GM13976 (cell line): ENCODE measurements at regions not wholly inside any gene's neighbourhood (a gene's known extent, or its start where the extent isn't known, plus 50 kb on each side); places are given as distances from the start of the nearest gene placed in this dataset.
"Not testable (repeated sequence)": the region's sequence is repeated elsewhere in the genome, so short reads cannot be mapped to it uniquely, and the experiment has no call there.

Experiments
- DNase-seq: peaks from one replicate; pipeline ENCODE4 v3.0.0; 2012; ENCODE audit warnings: low spot score
- CTCF ChIP-seq: IDR thresholded peaks from 2 replicates; pipeline ENCODE4 v1.5.1; 2012; ENCODE audit warnings: borderline replicate concordance, mild to moderate bottlenecking; ENCODE audit not compliant: insufficient read depth; ENCODE audit errors: extremely low read depth, missing control alignments, control extremely low read depth
- in situ Hi-C: fragments of 300-500 bp; cut with MboI; formaldehyde crosslinking; loops from one replicate; pipeline ENCODE4 v1.12.0; 2022; ENCODE audit warnings: low sequenced_read_pairs, mixed read lengths, inconsistent platforms; ENCODE audit not compliant: unreplicated experiment

GRCh38 chr1:68751723-68752122, 254.8 kb upstream of the DEPDC1 start:
- no peak for TF ChIP-seq CTCF
- in situ Hi-C loops, result no loop called here
- DNase-seq, result no peak

GRCh38 chr1:68758666-68759209, 261.9 kb upstream of the DEPDC1 start:
- in situ Hi-C loops, result no loop called here
- DNase-seq, result no peak
- TF ChIP-seq CTCF, result no peak

GRCh38 chr1:68767941-68768340, 271.1 kb upstream of the DEPDC1 start:
- in situ Hi-C loops, result no loop called here
- no peak for TF ChIP-seq CTCF
- no peak for DNase-seq

- in situ Hi-C loops, result no loop called here
- no peak for DNase-seq
- no peak for TF ChIP-seq CTCF
Measured at GRCh38 chr1:68770817-68771216, 273.9 kb upstream of the DEPDC1 start.

- in situ Hi-C loops, result no loop called here
- no peak for TF ChIP-seq CTCF
- no peak for DNase-seq
Measured at GRCh38 chr1:68777851-68778250, 281.0 kb upstream of the DEPDC1 start.

- in situ Hi-C loops, result not testable (repeated sequence)
Measured at GRCh38 chr1:68779841-68780240, 283.0 kb upstream of the DEPDC1 start.

GRCh38 chr1:68780919-68781318, 284.0 kb upstream of the DEPDC1 start:
- in situ Hi-C loops, result no loop called here

More at GRCh38 chr1:68779841-68780240, 283.0 kb upstream of the DEPDC1 start:
- not testable (repeated sequence) for DNase-seq

More at GRCh38 chr1:68780919-68781318, 284.0 kb upstream of the DEPDC1 start:
- no peak for TF ChIP-seq CTCF
- DNase-seq, result no peak
